GM21360 (cell line): ENCODE measurements at regions not wholly inside any gene's neighbourhood (a gene's known extent, or its start where the extent isn't known, plus 50 kb on each side); places are given as distances from the start of the nearest gene placed in this dataset.

ENCODE experiments used
- ATAC-seq: cut with Tn5 transposase; IDR thresholded peaks from one replicate; pipeline ENCODE4 v1.9.1; 2021; ENCODE audit warnings: mild to moderate bottlenecking, moderate library complexity; ENCODE audit not compliant: unreplicated experiment

DNA sequence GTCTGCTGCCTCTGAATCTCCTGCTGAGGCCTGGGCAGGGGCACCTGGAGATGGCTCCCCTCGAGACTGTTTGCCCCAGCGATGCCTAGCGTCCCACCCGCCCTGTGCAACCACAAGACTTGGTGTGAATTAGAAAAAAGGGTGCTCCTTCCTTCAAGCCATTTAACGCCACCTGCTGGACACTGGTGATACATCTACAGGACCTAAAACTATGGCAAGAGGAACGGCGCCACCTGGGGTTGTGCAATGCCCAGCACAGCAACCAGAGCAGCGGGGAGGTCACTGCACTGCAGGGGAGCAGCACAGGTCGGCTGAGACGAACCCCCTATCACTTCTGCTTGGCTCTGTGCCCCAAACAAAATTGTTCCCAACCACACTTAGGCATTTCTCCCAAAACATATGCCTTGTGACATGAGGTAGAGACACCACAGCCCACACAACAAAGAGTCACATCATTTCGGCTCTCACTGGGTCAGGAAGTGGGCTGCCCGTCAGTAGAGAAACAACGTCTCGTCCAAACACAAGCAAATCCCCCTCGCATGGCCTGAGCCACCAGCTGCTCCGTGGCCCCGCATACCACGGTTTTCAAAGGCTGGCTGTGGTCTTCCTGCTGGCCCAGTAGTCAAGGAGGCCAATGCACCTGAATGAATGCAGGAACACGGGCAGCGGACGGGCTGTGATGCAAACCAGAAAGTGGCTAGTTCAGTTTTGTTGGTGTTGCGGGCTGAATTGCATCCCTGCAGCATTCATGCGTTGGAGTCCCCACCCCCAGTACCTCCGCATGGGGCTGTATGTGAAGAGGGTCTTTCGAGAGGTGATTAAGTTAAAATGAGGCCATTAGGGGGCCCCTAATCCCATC is 171.9 kb downstream of the SHANK2 start:
- no peak for ATAC-seq

DNA sequence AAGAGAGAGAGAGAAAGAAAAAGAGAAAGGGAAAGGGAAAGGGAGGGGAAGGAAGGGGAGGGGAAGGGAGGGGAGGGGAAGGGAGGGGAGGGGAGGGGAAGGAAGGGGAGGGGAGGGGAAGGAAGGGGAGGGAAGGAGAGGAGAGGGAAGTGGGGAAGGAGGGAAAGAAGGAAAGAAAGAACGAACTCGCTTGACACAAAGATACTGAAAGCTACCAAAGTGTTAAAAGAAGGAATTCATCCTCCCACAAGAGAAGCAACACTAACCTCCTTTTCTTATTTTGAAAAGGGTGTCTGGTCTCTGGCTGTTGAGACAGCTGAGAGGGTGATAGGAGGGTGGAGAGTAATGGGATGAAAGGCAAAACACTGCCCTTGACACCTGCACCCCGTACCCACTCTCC is 172.6 kb downstream of the SHANK2 start:
- no peak for ATAC-seq

- ATAC-seq = no peak
Measured at GRCh38 chr11:71078482-71078881, 173.9 kb downstream of the SHANK2 start.

GRCh38 chr11:71076525-71077304 is 175.7 kb downstream of the SHANK2 start:
- no peak for ATAC-seq

DNA sequence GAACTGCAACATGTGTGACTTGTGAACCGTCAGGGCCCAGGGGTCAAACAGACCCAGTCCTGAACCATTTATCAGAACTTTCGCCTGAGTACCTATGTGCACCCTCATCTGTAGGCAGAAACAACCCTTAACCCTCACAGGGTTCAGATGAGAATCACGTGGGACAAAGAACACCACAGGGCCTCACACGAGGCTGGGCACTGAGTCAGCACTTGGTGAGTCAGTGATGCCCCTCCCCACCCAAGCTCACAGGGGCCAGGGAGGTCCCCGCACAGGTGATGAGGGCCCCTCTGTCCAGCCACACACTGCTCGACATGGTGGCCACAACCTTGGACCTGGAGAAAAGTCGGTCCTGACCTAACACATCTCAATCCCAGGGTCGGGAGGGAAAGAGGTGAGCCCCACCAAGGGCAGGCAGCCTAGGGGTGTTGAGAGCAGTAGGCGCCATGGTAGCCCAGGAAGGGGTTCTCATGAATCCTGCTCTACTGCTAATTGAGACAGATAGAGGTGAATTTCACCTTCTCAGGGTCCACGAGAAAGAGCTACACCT is 176.4 kb downstream of the SHANK2 start:
- ATAC-seq = no peak

GRCh38 chr11:71075116-71075720 is 177.2 kb downstream of the SHANK2 start:
- ATAC-seq = no peak

GRCh38 chr11:71071736-71072509 is 180.5 kb downstream of the SHANK2 start:
- no peak for ATAC-seq

DNA sequence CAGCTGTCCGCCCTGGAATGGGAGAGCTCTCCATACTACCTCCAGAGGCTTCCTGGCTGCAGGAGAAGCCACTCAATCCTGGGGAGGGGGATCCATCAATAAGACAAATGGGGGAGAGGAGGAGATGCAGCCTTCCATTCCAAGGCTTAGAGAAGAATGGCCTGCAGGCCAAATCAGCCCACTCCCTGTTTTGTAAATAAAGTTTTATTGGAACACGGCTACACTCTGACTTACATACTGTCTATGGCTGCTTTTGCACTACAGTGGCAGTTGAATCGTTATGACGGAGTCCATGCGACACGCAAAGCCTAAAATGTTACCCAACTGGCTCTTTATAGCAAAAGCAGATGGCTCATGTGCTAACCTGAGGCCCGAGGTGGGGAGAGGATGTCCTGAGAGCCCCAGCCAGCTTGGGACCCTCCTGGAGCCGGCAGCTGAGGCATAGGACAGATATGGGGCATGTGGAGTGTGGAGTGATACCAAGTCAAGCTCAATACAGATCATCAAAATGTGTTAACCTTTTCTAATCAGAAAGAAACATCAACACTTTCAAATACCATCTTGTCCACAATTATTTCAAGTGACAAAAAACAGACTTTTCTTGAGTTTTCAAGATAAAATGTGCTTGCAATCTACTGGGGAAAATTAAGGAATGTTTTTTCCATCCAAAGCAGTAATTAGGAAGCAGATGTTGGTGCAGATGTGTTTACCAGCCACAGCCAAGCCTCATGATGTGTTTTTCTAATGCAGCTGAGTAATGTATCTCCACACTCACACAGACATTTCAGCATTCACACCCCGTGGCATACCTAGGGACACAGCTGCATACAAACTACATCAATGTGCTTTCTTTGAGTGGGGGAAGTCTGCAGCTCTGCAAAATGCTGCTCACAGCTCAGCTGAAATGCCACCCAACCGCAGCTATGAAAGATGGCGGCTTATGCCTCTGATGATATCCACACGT is 181.6 kb downstream of the SHANK2 start:
- no peak for ATAC-seq

DNA sequence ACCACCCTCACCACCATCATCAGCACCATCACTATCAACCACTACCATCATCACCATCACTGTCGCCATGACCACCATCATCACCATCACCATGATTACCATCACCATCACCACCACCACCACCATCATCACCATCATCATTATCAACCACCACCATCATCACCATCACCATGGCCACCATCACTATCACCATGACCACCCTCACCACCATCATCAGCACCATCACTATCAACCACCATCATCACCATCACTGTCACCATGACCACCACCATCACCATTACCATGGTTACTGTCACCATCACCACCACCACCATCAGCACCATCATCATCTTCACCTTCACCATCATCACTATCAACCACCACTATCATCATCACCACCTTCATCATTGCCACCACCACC is 183.4 kb downstream of the SHANK2 start:
- ATAC-seq = no peak

DNA sequence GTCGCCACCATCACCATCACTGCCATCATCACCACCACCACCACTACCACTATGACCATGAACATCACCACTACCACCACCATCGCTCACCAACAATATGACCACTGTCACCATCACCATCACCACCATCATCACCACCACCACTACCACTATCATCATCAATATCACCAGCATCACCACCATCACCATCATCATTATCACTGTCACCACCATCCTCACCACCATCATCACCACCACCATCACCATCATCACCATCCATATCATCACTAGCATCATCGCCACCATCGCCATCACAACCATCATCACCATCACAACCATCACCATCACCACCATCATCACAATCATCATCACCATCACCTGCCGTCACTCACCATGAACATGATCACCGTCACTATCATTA is 184.6 kb downstream of the SHANK2 start:
- no peak for ATAC-seq

DNA sequence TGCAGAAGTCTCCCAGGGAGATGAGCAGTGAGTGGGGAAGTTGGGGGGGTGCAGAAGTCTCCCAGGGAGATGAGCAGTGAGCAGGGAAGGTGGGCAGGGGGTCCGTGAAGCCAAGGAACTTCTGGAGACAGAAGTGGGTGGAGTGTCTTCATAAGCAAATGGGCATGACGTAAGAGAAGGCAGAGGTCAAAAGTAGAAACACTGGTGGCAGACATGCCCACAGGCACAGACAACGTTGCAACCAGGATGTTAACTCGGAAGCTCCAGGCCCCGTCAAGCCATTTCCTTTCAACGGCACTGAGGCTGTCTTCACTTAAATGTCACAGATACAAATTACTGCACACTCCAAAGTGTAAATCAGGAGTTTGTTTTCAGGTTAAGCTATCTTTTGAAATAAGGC is 186.1 kb downstream of the SHANK2 start:
- no peak for ATAC-seq

DNA sequence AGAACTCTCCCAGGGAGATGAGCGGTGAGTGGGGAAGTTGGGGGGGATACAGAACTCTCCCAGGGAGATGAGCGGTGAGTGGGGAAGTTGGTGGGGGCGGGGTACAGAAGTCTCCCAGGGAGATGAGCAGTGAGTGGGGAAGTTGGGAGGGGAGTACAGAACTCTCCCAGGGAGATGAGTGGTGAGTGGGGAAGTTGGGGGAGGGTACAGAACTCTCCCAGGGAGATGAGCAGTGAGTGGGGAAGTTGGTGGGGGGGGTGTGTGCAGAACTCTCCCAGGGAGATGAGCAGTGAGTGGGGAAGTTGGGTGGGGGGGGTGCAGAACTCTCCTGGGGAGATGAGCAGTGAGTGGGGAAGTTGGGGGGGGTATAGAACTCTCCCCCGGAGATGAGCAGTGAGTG is 186.5 kb downstream of the SHANK2 start:
- ATAC-seq = no peak

GRCh38 chr11:71064702-71065515 is 187.5 kb downstream of the SHANK2 start:
- ATAC-seq = no peak

- no peak for ATAC-seq
Measured at GRCh38 chr11:71064183-71064582, 188.2 kb downstream of the SHANK2 start.

DNA sequence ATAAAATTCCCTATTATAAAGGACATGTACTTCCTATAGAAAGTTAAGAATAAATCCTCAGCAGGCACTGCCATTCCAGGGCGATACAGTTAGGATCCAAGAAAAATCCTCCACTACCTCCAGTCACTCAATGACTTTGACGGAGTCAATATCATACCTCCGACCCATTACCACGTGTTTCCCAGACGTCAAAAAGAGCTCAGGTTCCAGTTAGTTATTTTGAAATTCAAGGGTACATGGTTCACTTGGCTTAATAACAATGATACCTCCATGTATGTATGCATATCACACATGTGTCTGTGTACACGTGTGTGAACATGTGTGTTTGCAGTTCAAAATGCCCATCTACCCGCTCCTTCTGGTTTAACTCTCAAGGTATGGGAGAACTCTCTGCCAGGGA is 189.2 kb downstream of the SHANK2 start:
- no peak for ATAC-seq

DNA sequence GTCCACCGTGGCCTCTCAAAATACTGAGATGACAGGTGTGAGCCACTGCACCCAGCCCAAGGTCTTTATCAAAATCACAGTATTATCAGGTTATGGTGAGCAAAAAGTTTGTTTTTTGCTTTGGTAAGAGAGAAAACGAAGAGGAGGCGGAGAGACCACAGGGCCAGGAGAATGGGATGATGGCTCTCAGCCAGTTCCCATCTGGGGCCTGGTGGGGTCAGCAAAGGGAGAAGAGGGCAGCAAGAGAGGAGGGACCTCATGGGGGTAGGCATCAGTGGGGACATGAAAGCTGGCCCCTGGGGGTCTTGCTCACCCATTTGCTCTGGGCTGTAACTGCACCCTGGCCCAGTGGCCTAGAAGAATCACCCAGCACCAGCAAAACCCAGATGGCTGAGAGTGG is 190.2 kb downstream of the SHANK2 start:
- ATAC-seq = no peak

DNA sequence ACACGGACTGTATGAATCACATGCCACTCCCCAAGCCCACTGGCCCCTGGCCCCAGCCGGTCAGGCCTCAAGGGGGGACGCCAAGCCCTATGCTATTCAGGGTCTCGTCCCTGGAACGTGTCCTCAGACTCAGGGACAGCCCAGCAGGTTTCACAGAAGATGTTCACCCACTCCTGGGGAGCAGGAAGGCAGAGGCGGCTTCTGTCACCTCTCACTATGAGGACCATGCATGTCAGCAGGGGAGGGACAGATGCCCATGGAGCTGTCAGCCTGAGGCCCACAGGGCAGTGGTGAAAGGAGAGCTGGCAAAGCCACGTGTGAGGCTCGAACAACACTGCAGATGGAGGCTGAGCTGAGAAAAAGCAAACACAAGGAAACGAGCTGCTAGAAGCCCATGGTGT is 192.0 kb downstream of the SHANK2 start:
- ATAC-seq = no peak

- ATAC-seq = no peak
Measured at GRCh38 chr11:71059662-71060061, 192.7 kb downstream of the SHANK2 start.

GRCh38 chr11:71055925-71056324 is 196.5 kb downstream of the SHANK2 start:
- ATAC-seq = no peak
